HEK293T (cell line): ENCODE measurements at regions not wholly inside any gene's neighbourhood (a gene's known extent, or its start where the extent isn't known, plus 50 kb on each side); places are given as distances from the start of the nearest gene placed in this dataset.

Experiments used
- CTCF ChIA-PET: fragments of 350-600 bp; formaldehyde crosslinking; extraction: SDS; loops from one replicate; lab custom pipeline; 2021; ENCODE audit warnings: antibody characterized with exemption, inconsistent platforms; lab: Yijun Ruan, JAX
- POLR2A ChIA-PET: fragments of 350-600 bp; formaldehyde crosslinking; extraction: SDS; loops from one replicate; lab custom pipeline; 2020; ENCODE audit warnings: antibody characterized with exemption, inconsistent platforms; lab: Yijun Ruan, JAX
- DNase-seq: peaks from one replicate; pipeline ENCODE4 v3.0.0; 2012; ENCODE audit warnings: mixed read lengths; ENCODE audit errors: extremely low spot score
- ARNT ChIP-seq: fragments of 450-650 bp; IDR thresholded peaks from 2 replicates; pipeline ENCODE4 v1.6.1; 2017; ENCODE audit warnings: mild to moderate bottlenecking
- BHLHE40 ChIP-seq: fragments of 450-650 bp; IDR thresholded peaks from 2 replicates; pipeline ENCODE4 v1.6.1; 2016; ENCODE audit warnings: mild to moderate bottlenecking, moderate library complexity, borderline replicate concordance
- CTBP1 ChIP-seq: fragments of 450-650 bp; IDR thresholded peaks from 2 replicates; pipeline ENCODE4 v1.6.1; 2016; ENCODE audit warnings: borderline replicate concordance
- ELF4 ChIP-seq: fragments of 450-650 bp; IDR thresholded peaks from 2 replicates; pipeline ENCODE4 v1.6.1; 2017; ENCODE audit warnings: antibody characterized with exemption
- FOXA1 ChIP-seq: fragments of 450-650 bp; IDR thresholded peaks from 2 replicates; pipeline ENCODE4 v1.6.1; 2016; ENCODE audit warnings: mild to moderate bottlenecking
- FOXK2 ChIP-seq: fragments of 450-650 bp; IDR thresholded peaks from 2 replicates; pipeline ENCODE4 v1.6.1; 2016; ENCODE audit warnings: mild to moderate bottlenecking
- FOXM1 ChIP-seq: fragments of 450-650 bp; IDR thresholded peaks from 2 replicates; pipeline ENCODE4 v1.6.1; 2017; ENCODE audit warnings: mild to moderate bottlenecking, borderline replicate concordance
- HDGF ChIP-seq: fragments of 450-650 bp; IDR thresholded peaks from 2 replicates; pipeline ENCODE4 v1.6.1; 2017; ENCODE audit warnings: antibody characterized with exemption, borderline replicate concordance
- L3MBTL2 ChIP-seq: fragments of 450-650 bp; conservative IDR thresholded peaks from 2 replicates; pipeline ENCODE4 v1.6.1; 2016; ENCODE audit warnings: mild to moderate bottlenecking
- LEF1 ChIP-seq: fragments of 450-650 bp; IDR thresholded peaks from 2 replicates; pipeline ENCODE4 v1.6.1; 2017; ENCODE audit warnings: mild to moderate bottlenecking, borderline replicate concordance
- NFRKB ChIP-seq: fragments of 450-650 bp; IDR thresholded peaks from 2 replicates; pipeline ENCODE4 v1.6.1; 2016; ENCODE audit warnings: mild to moderate bottlenecking, moderate library complexity
- SP1 ChIP-seq: fragments of 450-650 bp; IDR thresholded peaks from 2 replicates; pipeline ENCODE4 v1.6.1; 2017
- SUZ12 ChIP-seq: fragments of 450-650 bp; IDR thresholded peaks from 2 replicates; pipeline ENCODE4 v1.6.1; 2016; ENCODE audit warnings: mild to moderate bottlenecking
- TARDBP ChIP-seq: fragments of 450-650 bp; IDR thresholded peaks from 2 replicates; pipeline ENCODE4 v1.6.1; 2016
- ZNF384 ChIP-seq: fragments of 450-650 bp; IDR thresholded peaks from 2 replicates; pipeline ENCODE4 v1.6.1; 2016
- TF ChIP-seq, protein P1 (sequence below): fragments of 450-650 bp; IDR thresholded peaks from 2 replicates; pipeline ENCODE4 v1.6.1; 2016

DNA sequence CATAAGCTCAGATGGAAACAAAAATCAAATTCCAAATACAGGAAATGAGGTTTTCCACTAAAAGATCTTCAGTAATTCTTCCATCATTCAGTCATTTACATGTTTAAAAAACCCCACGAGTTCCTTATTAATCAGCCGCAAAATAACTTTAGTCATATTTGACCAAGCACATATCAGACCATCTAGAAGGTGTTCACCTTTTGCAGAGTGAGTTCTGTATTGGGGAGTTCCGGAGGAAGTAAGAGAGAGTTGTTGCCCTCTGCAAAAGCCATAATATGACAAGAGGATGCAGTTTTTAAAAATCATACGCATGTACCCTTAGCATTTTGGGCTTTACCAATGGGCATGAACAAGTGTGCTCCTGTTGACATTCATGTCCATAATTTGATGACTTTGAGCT is 61.6 kb downstream of the CCR1 start:
- ChIA-PET CTCF (no interaction called here), POLR2A (no interaction called here)
- no peak for TF ChIP-seq HDGF
- TF ChIP-seq SP1 = no peak
- no peak for TF ChIP-seq L3MBTL2
- TF ChIP-seq FOXK2 = no peak
- TF ChIP-seq FOXA1 = no peak
- no peak for TF ChIP-seq NFRKB
- no peak for TF ChIP-seq ARNT
- no peak for TF ChIP-seq TARDBP
- TF ChIP-seq CTBP1 = no peak
- no peak for TF ChIP-seq ZNF384
- TF ChIP-seq LEF1 = no peak
- DNase-seq = no peak

DNA sequence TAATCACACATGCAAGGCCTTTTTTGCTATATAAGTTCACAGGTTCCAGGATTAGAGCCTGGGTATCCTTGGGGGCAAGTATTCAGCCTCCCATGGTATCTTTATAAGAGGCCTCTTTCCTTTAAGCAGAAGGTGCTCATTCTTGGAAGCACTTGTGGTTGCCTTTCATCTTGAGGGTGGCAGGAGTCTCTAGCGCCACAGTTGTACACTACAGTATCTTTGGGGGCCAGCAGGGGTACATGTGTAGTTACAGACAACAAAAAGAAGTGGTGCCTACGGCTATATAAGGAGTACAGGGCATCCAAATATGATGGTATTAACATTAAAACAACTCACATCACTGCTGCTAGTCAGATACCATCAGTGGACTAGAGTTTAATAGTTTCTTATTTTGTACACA is 62.1 kb downstream of the CCR1 start:
- POLR2A ChIA-PET = no interaction called here

DNA sequence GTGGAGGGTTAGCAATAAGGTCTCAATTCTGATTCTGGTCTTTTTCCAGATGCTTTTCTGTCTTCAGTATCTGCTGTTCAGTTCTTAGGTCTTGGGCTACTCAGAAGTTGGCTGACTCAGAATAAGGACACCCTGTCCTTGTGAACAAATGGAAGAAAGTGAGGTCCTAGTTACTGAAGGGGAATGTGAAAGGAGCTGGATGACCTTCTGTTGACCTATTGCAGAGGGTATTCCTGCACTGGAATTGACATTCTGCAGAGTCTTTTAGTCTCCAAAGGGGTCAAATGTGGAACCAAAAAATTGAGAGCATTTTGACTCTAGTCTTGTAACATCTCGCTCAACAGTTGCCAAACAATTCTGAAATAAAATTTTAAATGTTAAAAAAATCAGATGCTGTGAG is 63.0 kb downstream of the CCR1 start:
- CTCF ChIA-PET = no interaction called here
- TF ChIP-seq NFRKB (no peak), SUZ12 (no peak), FOXM1 (no peak), FOXA1 (no peak), CTBP1 (no peak), HDGF (no peak), SP1 (no peak), BHLHE40 (no peak), L3MBTL2 (no peak)
- DNase-seq = no peak
- POLR2A ChIA-PET = no interaction called here

More for the DNA sequence above, 62.1 kb downstream of the CCR1 start:
- DNase-seq = no peak
- CTCF ChIA-PET = no interaction called here
- no peak for TF ChIP-seq SP1
- TF ChIP-seq NFRKB = no peak

DNA sequence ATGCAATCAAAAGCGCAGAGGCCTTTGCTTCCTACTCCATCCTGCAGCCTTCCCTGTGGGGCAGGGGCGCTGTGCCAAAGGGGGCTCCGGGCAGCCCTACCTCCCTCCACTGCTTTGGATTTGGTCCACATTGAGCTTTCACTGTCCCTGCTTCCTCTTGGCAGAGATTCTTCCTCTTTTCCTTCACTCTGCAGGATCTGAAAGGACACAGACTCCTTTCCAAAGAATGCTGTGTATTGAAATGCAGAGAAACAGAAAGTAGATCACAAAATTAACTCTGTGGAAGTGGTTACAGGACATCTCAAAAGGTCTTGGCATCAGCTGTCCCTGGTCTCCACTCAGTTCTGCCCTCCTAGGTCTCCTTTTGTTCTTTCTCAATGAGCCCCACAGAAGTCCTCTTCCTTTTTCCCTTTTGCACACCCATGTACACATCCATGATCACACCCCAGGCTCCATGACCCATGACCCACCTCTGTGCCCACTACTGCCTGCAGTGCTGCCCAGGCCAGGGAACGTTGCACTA is 64.1 kb downstream of the CCR1 start:
- POLR2A ChIA-PET = no interaction called here
- no peak for DNase-seq
- no peak for TF ChIP-seq BHLHE40
- no peak for TF ChIP-seq TARDBP
- TF ChIP-seq CTBP1 = no peak
- TF ChIP-seq FOXK2 = no peak
- TF ChIP-seq FOXM1 = no peak
- TF ChIP-seq LEF1 = no peak
- TF ChIP-seq ARNT = no peak
- TF ChIP-seq FOXA1 = no peak
- TF ChIP-seq SUZ12 = no peak
- no peak for TF ChIP-seq ZNF384
- CTCF ChIA-PET = no interaction called here

DNA sequence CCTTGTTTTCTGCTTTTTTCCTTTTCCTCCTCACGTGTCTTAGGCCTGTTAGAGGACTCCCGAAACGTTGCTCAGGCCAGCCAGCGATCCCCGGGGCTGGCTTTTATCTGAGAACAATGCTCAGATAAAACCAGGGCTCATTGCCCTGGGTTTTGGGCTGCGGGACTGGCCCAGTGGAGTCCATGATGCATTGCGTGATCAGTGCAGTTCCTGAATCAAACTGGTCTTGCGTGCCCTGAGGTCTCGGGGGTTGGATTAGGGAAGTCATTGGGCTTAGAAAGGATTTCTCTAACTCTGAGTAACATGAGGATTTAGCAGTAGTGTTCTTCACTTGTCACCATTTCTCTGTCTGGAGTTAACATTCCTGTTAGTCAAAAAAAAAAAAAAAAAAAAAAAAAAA is 66.3 kb downstream of the CCR1 start:
- CTCF ChIA-PET = no interaction called here
- no peak for DNase-seq
- POLR2A ChIA-PET = no interaction called here
- TF ChIP-seq HDGF = no peak
- TF ChIP-seq NFRKB = no peak
- no peak for TF ChIP-seq ARNT
- TF ChIP-seq CTBP1 = no peak
- TF ChIP-seq SP1 = no peak
- no peak for TF ChIP-seq TARDBP
- TF ChIP-seq L3MBTL2 = no peak

DNA sequence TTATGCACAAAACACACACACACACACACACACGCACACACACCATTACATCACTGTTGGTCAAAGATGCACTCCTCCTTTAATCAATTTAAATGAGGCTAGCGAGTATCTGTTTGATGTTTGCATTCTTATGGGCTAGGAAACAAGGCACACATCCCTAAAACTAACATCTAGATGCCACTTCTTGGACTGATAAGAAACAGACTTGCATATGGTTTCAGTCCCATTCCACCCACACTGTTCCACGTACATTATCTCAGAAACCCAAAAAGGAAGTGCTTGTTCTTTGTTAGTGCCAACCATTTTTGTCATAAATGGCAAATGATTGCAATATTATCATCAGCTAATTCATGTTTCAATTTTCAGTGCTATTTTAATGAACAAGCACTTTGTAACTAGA is 69.5 kb downstream of the CCR1 start:
- ChIA-PET POLR2A (interaction anchor here (0.7 kb wide), 1 partner anchor 119 kb away, joined by 3 read pairs; no protein-coding TSS in a partner anchor), CTCF (no interaction called here)
- no peak for DNase-seq
- TF ChIP-seq CTBP1 (no peak), TARDBP (no peak), ZNF384 (no peak), NFRKB (no peak), FOXA1 (no peak), SUZ12 (no peak), L3MBTL2 (no peak), LEF1 (no peak), ELF4 (no peak), FOXM1 (no peak), FOXK2 (no peak), ARNT (no peak), SP1 (no peak), BHLHE40 (no peak), HDGF (no peak)
- TF ChIP-seq, protein P1, sequence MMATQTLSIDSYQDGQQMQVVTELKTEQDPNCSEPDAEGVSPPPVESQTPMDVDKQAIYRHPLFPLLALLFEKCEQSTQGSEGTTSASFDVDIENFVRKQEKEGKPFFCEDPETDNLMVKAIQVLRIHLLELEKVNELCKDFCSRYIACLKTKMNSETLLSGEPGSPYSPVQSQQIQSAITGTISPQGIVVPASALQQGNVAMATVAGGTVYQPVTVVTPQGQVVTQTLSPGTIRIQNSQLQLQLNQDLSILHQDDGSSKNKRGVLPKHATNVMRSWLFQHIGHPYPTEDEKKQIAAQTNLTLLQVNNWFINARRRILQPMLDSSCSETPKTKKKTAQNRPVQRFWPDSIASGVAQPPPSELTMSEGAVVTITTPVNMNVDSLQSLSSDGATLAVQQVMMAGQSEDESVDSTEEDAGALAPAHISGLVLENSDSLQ = no peak

DNA sequence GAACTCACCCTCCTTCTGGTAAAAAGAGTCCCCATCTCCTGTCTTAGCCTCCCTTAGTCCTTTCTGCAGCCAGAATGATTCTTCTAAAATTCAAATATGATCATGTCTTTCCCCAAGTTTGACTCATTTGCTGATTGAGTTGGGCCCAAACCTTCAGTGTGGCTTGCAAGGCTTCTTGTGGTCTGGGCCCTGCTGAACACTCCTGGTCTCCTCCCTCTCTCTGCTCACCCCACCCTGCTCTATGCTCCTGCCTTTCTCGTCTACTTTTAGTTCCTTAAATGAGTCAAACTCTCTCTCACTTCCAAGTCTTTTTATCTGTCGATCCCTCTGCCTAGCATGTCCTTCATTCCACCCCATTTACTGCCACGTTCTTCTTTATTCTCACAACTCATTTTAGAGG is 72.6 kb downstream of the CCR1 start:
- ChIA-PET POLR2A (no interaction called here), CTCF (no interaction called here)
- DNase-seq = no peak
- no peak for TF ChIP-seq ELF4
- no peak for TF ChIP-seq FOXM1
- TF ChIP-seq BHLHE40 = no peak
- TF ChIP-seq ZNF384 = no peak
- TF ChIP-seq HDGF = no peak
- no peak for TF ChIP-seq SP1
- TF ChIP-seq CTBP1 = no peak
- no peak for TF ChIP-seq NFRKB
- TF ChIP-seq FOXK2 = no peak
- no peak for TF ChIP-seq ARNT
- no peak for TF ChIP-seq L3MBTL2
- TF ChIP-seq TARDBP = no peak
- no peak for TF ChIP-seq LEF1
- TF ChIP-seq, protein P1 = no peak
- no peak for TF ChIP-seq FOXA1
- TF ChIP-seq SUZ12 = no peak
